Parathyroid adenoma (tissue), 2 donors: ENCODE measurements at regions not wholly inside any gene's neighbourhood (a gene's known extent, or its start where the extent isn't known, plus 50 kb on each side); places are given as distances from the start of the nearest gene placed in this dataset.

Experiments used
- H2AFZ ChIP-seq: fragments of 300-600 bp; sonication (generic); one replicate; pipeline ENCODE4 v1.7.0; 2017; ENCODE audit warnings: antibody characterized with exemption, mild to moderate bottlenecking
- H3K27ac ChIP-seq: fragments of 300-600 bp; sonication (generic); one replicate; pipeline ENCODE4 v1.7.0; 2017
- H3K27me3 ChIP-seq: fragments of 300-600 bp; sonication (generic); one replicate; pipeline ENCODE4 v1.7.0; 2017; ENCODE audit warnings: low read length; ENCODE audit not compliant: control insufficient read depth, insufficient read depth
- H3K36me3 ChIP-seq: fragments of 300-600 bp; sonication (generic); one replicate; pipeline ENCODE4 v1.7.0; 2017; ENCODE audit warnings: low read length; ENCODE audit not compliant: control insufficient read depth, insufficient read depth
- H3K4me1 ChIP-seq: fragments of 300-600 bp; sonication (generic); one replicate; pipeline ENCODE4 v1.7.0; 2017; ENCODE audit warnings: control low read depth
- H3K4me2 ChIP-seq: fragments of 300-600 bp; sonication (generic); one replicate; pipeline ENCODE4 v1.7.0; 2017; ENCODE audit warnings: low read length
- H3K4me3 ChIP-seq: fragments of 300-600 bp; sonication (generic); one replicate; pipeline ENCODE4 v1.7.0; 2017; ENCODE audit warnings: low read depth, low read length
- H3K79me2 ChIP-seq: fragments of 300-600 bp; sonication (generic); one replicate; pipeline ENCODE4 v1.7.0; 2017; ENCODE audit warnings: control low read depth
- H3K9ac ChIP-seq: fragments of 300-600 bp; sonication (generic); one replicate; pipeline ENCODE4 v1.7.0; 2017; ENCODE audit warnings: mild to moderate bottlenecking
- H3K9me3 ChIP-seq: fragments of 300-600 bp; sonication (generic); one replicate; pipeline ENCODE4 v1.7.0; 2017; ENCODE audit warnings: low read length; ENCODE audit not compliant: control insufficient read depth
- TF ChIP-seq, protein P1 (sequence below): fragments of 300-600 bp; sonication (generic); IDR thresholded peaks from one replicate; pipeline ENCODE4 v1.7.0; 2017; ENCODE audit warnings: antibody characterized with exemption, mild to moderate bottlenecking
- donor health status: primary hyperparathyroidism.

DNA sequence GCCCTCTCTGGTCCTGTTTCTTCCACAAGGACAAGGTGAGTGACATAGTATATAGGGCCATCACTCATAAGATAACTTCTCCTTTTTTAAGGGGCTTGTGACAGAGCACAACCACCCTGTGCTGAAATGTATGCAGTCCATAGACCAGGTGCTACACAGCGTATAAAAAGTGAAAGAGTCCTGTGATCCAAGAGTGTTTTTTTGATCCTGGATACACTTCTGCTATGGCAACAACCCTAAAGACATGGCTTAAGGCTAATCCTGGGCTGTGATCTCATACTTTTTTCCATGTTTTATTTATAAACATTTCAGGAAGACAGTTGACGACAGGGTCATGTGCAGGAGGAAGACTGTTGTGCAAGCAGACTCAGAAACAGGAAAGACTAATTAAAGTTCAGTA lies 400.5 kb upstream of the TCF4 start:
- H3K4me3 ChIP-seq = no peak overlapping the region
- H3K36me3 ChIP-seq = no peaks in the 10 kb centered on the region
- H3K27me3 ChIP-seq = no peaks in the 10 kb centered on the region
- no peaks in the 10 kb centered on the region for H3K4me1 ChIP-seq
- H3K79me2 ChIP-seq = no peaks in the 10 kb centered on the region
- H3K9ac ChIP-seq = no peak overlapping the region
- H3K9me3 ChIP-seq = no peaks in the 10 kb centered on the region
- peak overlapping the region; percentile 58 for H3K27ac ChIP-seq
- H2AFZ ChIP-seq = no peak overlapping the region
- TF ChIP-seq, protein P1, sequence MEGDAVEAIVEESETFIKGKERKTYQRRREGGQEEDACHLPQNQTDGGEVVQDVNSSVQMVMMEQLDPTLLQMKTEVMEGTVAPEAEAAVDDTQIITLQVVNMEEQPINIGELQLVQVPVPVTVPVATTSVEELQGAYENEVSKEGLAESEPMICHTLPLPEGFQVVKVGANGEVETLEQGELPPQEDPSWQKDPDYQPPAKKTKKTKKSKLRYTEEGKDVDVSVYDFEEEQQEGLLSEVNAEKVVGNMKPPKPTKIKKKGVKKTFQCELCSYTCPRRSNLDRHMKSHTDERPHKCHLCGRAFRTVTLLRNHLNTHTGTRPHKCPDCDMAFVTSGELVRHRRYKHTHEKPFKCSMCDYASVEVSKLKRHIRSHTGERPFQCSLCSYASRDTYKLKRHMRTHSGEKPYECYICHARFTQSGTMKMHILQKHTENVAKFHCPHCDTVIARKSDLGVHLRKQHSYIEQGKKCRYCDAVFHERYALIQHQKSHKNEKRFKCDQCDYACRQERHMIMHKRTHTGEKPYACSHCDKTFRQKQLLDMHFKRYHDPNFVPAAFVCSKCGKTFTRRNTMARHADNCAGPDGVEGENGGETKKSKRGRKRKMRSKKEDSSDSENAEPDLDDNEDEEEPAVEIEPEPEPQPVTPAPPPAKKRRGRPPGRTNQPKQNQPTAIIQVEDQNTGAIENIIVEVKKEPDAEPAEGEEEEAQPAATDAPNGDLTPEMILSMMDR = no peak
- no peak overlapping the region for H3K4me2 ChIP-seq

DNA sequence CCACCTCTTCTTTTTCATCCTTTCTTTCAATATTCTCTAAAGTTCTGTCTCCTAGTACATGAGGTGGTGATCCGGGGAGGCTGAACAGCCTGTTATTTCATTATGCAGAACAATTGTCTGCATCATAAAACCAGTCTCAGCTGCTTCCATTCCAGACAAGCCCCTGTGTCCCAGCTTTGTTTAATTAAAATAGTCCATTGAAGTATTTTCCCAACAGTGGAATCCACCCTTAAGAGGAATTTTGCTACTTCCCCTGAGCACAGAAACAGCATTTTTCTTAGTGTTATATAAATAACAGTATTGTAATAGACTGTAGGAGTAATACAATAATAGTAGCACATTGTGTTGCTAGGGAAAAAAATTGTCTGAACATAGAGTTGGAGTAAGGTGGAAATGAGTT lies 395.4 kb upstream of the TCF4 start:
- H3K36me3 ChIP-seq = no peaks in the 10 kb centered on the region
- no peak overlapping the region for H3K4me2 ChIP-seq
- no peak overlapping the region for H3K4me3 ChIP-seq
- TF ChIP-seq, protein P1 = no peak
- H3K79me2 ChIP-seq = no peaks in the 10 kb centered on the region
- H3K27ac ChIP-seq = peak overlapping the region; percentile 27
- no peak overlapping the region for H2AFZ ChIP-seq
- H3K27me3 ChIP-seq = no peaks in the 10 kb centered on the region
- H3K9ac ChIP-seq = no peak overlapping the region
- no peaks in the 10 kb centered on the region for H3K4me1 ChIP-seq
- H3K9me3 ChIP-seq = no peaks in the 10 kb centered on the region

DNA sequence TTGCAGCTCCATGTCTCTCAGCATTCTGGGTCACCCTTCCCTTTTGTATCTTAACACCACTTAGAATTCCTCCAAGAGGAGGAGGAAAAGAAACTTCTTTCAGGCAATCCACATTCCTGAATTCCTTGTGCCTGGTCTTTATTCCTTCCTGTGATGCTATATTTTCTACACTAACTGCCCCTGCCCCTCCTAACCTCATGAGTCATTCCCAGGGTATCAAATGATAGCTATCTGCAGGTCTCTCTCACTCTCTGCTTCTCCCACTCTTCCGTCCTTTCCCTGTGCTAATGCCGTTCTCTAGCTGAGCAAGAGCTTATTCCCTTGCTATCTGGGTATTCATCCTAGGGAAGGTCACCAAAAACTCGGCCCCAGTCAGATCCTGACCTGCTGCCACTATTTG lies 395.0 kb upstream of the TCF4 start:
- H2AFZ ChIP-seq = no peak overlapping the region
- H3K9me3 ChIP-seq = no peaks in the 10 kb centered on the region
- peak overlapping the region; percentile 20 for H3K27ac ChIP-seq
- no peaks in the 10 kb centered on the region for H3K27me3 ChIP-seq
- H3K4me2 ChIP-seq = no peak overlapping the region
- H3K9ac ChIP-seq = no peak overlapping the region
- H3K4me3 ChIP-seq = no peak overlapping the region
- H3K79me2 ChIP-seq = no peaks in the 10 kb centered on the region
- no peaks in the 10 kb centered on the region for H3K36me3 ChIP-seq
- TF ChIP-seq, protein P1 = no peak
- H3K4me1 ChIP-seq = no peaks in the 10 kb centered on the region

DNA sequence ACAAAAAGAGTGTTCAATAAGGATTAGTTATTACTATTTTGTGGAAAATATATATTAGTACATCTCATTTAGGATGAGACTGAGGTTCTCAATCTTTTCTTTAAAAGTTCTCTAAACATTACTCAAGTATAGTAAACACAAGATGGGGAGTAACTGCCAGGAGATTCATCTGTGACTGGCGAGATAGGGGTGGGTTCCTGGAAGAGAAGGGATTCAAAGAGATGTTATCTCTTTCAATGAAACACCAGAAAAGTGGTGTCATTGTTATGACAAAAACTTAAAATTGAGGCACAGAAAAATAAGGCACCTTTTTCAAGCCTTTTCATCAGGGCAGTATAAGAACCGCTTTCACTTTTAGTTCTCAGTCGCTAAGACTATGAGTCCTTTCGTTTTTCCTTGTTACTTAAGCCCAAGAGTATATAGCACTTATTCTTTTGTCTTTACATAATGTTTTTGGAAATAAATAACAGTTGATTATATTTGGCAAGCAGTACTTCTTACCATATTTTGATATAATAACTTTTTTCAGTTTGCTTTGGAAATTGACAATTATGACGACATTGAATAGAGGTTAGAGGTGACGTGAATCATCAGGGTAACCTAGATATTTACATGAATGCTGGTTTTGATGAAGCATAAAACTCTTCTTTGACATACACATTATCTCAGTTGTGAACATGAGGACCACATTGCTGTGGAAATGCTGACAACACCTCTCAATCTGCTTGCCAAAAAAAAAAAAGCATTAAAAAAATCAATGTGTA lies 393.9 kb upstream of the TCF4 start:
- peak overlapping the region; percentile 6 for H2AFZ ChIP-seq
- H3K4me3 ChIP-seq = no peak overlapping the region
- H3K27ac ChIP-seq = peak overlapping the region; percentile 9
- H3K79me2 ChIP-seq = no peaks in the 10 kb centered on the region
- no peaks in the 10 kb centered on the region for H3K9me3 ChIP-seq
- H3K27me3 ChIP-seq = no peaks in the 10 kb centered on the region
- TF ChIP-seq, protein P1 = no peak
- no peak overlapping the region for H3K4me2 ChIP-seq
- H3K4me1 ChIP-seq = no peaks in the 10 kb centered on the region
- no peak overlapping the region for H3K9ac ChIP-seq
- no peaks in the 10 kb centered on the region for H3K36me3 ChIP-seq

DNA sequence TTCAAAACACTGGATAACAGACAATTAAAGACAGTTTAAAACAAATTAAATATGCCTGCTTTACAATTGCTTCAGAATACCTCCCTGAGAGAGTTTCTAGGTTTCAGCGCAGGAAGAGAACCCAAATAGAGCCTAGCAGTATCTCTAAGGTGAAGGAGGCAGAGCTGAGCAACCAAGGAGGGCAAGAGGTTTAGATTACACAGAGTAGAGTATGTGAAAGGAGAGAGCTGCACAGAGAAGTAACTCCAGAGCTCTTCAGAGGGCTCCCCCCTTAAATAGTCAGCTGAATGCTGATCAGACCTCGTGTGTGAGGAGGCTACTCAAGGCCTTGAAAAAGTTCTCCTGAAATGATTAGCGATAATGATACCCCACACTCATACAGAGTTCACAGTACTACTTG lies 386.5 kb upstream of the TCF4 start:
- H3K4me3 ChIP-seq = no peak overlapping the region

More for the DNA sequence above, 386.5 kb upstream of the TCF4 start:
- Histone ChIP-seq H3K9me3 (no peaks in the 10 kb centered on the region), H3K9ac (no peak overlapping the region), H3K27me3 (no peaks in the 10 kb centered on the region), H3K27ac (no peak overlapping the region), H3K4me1 (no peaks in the 10 kb centered on the region), H3K4me2 (no peak overlapping the region), H3K79me2 (no peaks in the 10 kb centered on the region), H2AFZ (no peak overlapping the region), H3K36me3 (no peaks in the 10 kb centered on the region)
- TF ChIP-seq, protein P1 = no peak
